Activated naive CD4-positive, alpha-beta T cell treated with anti-CD3 and anti-CD28 coated beads, Interleukin-2, amount 50 U/mL, for 72 hours (primary cell): ENCODE measurements at regions not wholly inside any gene's neighbourhood (a gene's known extent, or its start where the extent isn't known, plus 50 kb on each side); places are given as distances from the start of the nearest gene placed in this dataset.
"Not testable (repeated sequence)": the region's sequence is repeated elsewhere in the genome, so short reads cannot be mapped to it uniquely, and the experiment has no call there.

Source experiments
- ATAC-seq, 2 donors: fragments of 150-1000 bp; cut with Tn5 transposase; 2 replicates each; pipeline ENCODE4 v1.10.0; 2021; ENCODE audit warnings: mild to moderate bottlenecking in 2 of 2, moderate library complexity in 2 of 2
- DNase-seq, 2 donors: peaks; one replicate each; pipeline ENCODE4 v3.0.0; 2021 to 2022; ENCODE audit warnings: low spot score in 2 of 2
- H3K27ac Mint-ChIP-seq, 2 donors: one replicate each; pipeline ENCODE4 v1.8.0; 2022; ENCODE audit warnings: mild to moderate bottlenecking in 2 of 2, mixed read lengths in 2 of 2
- H3K36me3 Mint-ChIP-seq, 2 donors: one replicate each; pipeline ENCODE4 v1.8.0; 2022; ENCODE audit warnings: mixed read lengths in 2 of 2
- H3K9me3 Mint-ChIP-seq, 2 donors: one replicate each; pipeline ENCODE4 v1.8.0; 2022; ENCODE audit warnings: mixed read lengths in 2 of 2

DNA sequence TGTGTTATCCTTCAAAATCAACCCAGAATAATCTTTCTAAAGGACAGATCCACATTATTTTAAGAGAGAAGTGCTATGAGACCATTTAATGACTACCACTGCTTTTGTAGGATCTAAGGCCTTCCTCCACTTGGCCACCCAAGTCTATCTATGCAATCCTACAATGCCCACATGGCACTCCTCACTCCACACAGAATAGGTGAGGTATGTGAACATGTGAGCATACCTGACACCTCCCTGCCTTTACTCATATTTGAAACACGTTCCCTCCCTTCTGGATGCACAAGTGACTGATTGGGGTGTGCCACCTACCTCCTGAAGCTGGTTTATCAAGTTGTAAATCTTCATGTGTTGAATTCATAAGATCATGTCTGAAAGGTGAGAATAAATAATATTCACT, 147.5 kb upstream of the KCTD7 start:
- not testable (repeated sequence) for ATAC-seq, H3K27ac Mint-ChIP-seq, H3K36me3 Mint-ChIP-seq, H3K9me3 Mint-ChIP-seq, DNase-seq

DNA sequence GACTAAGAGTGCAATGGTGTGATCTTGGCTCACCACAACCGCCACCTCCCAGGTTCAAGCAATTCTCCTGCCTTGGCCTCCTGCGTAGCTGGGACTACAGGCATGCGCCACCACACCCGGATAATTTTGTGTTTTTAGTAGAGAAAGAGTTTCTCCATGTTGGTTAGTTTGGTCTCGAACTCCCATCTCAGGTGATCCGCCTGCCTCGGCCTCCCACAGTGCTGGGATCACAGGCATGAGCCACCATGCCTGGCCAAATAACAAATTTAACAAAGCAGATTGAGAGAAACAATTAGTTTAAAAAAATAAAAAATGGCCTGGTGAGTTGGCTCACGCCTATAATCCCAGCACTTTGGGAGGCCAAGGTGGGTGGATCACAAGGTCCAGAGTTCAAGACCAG, 139.6 kb upstream of the KCTD7 start:
- peaks cover 5 to 11% of the 10 kb centered on the region in 2 donors for H3K36me3 Mint-ChIP-seq
- DNase-seq, H3K9me3 Mint-ChIP-seq, H3K27ac Mint-ChIP-seq, ATAC-seq: not testable (repeated sequence)

DNA sequence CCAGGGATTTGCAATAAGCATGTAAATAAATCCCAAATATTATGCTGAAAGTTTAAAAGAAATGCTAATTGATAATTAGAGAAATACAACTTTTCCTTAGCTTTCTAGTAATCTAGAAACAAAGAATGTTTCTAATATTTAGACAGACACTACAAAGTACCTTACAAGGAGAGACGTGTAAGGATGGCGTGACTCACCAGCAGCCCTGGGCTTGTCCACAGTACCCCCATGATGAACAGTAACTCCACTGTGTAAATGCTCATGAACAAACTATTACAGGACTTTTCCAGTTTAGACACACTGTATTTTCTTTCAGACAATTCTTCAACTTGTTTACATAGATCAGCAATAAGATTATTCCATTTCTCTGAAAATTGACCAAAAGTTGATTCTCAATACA, 138.9 kb upstream of the KCTD7 start:
- H3K9me3 Mint-ChIP-seq, ATAC-seq, DNase-seq, H3K36me3 Mint-ChIP-seq: not testable (repeated sequence)
- H3K27ac Mint-ChIP-seq, result peak overlapping the region in 1 of 2 donors; percentile 44

DNA sequence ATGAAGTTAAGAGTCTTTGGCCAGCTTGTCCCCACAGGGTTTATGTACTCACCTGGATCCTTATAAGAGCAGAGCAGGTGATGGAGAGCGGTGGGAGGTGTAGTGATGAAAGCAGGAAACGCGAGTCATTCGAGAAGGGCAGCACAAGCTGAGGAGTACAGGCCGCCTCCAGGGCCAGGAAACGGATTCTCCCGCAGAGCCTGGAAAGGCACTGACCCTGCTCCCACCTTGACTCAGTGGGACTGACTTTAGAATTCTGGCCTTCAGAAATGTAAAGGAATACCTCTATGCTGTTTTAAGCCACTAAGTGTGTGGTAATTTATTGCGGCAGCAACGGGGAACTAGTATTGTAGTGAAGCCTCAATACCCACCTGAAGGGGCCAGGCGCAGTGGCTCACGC, 137.7 kb upstream of the KCTD7 start:
- not testable (repeated sequence) for H3K36me3 Mint-ChIP-seq, ATAC-seq, H3K27ac Mint-ChIP-seq, H3K9me3 Mint-ChIP-seq, DNase-seq

DNA sequence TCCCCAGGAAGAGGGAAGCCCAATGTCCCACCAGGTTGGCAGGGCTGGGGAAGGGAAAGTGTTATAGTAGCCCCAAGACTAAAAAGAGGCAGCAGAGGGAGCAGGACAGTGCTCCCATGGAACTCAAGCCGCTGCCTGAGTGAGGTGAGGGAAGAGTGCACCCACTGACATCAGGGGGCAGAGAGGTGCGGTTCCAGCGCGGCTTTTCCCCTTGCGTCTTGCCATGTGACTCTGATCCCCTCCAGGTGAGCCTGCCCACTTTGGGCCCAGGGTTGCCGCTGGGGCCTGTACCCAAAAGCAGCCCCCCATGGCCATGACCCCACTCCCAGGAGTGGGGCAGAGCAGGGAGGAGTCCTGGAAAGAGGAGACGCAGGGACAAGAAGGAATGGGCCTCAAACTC, 136.3 kb upstream of the KCTD7 start:
- H3K27ac Mint-ChIP-seq, result peak overlapping the region; percentile 55 to 98

DNA sequence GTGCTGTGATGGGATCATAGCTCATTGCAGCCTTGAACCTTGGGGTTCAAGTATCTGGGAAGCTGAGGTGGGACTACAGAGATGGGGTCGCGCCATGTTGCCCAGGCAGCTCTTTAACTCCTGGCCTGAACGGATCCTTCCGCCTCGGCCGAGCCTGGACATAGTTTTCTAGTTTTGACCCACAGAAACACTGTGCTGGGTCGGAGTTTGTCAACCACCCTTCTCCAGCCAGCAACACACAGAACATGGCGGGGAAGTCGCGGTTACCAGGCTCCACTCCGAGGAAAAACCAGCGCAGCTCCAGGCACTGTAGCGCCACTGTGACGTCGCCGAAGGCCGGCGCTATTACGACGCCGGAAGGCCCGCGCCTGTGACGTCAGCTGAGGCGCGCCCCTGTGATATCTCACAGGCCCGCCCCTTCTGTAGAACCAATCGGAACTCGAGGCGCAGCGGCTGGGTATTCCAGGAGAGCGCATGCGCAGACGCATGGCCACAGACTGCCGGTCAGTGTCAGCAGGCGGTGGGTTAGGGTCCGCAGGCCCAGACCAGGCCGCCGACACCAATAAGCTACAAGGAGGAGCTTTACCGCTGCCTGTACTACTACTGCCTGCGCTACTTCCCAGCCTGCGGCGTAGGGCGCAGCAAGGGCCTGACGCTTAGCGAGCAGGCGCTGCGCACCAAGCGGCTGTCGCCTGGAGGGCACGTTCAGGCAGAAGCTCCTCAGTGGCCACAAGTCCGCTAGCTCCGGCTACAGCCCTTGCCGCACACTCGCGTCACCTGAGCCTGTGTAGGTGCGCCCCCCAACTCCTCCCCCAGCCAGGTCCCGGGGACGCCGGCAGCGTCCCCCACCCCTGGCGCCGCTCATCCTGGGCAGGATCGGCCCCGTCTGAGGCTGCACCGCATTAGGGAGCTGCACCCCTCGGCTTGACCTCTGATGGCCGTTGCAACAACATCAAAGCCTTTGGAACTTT, 135.2 kb upstream of the KCTD7 start:
- Mint-ChIP-seq H3K36me3 (peaks cover 5 to 6% of the 10 kb centered on the region in 2 donors), H3K9me3 (no peaks in the 10 kb centered on the region), H3K27ac (peak overlapping the region; percentile 92 to 98)
- peak; percentile 97 to 99 for ATAC-seq
- peak; percentile 94 to 98 for DNase-seq

More for the DNA sequence above, 136.3 kb upstream of the KCTD7 start:
- not testable (repeated sequence) for H3K9me3 Mint-ChIP-seq, H3K36me3 Mint-ChIP-seq, DNase-seq, ATAC-seq

DNA sequence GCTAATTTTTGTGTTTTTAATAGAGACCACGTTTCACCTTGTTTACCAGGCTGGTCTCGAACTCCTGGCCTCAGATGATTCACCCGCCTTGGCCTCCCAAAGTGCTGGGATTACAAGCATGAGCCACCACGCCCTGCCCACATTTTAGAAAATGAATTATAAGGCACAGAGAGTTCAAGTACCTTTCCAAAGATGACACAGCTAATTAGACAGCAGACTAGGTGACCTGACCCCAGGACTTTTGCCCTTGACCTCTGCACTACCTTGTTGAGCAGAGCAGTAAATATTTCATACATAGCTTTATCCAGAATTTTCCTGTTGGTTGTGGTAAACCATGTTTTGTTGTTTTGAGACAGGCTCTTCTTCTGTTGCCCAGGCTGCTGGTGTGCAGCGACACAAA, 131.3 kb upstream of the KCTD7 start:
- ATAC-seq (no peak), DNase-seq (no peak)
- no peak overlapping the region for H3K27ac Mint-ChIP-seq
- peaks cover 5 to 6% of the 10 kb centered on the region in 2 donors for H3K36me3 Mint-ChIP-seq
- H3K9me3 Mint-ChIP-seq, result no peaks in the 10 kb centered on the region

DNA sequence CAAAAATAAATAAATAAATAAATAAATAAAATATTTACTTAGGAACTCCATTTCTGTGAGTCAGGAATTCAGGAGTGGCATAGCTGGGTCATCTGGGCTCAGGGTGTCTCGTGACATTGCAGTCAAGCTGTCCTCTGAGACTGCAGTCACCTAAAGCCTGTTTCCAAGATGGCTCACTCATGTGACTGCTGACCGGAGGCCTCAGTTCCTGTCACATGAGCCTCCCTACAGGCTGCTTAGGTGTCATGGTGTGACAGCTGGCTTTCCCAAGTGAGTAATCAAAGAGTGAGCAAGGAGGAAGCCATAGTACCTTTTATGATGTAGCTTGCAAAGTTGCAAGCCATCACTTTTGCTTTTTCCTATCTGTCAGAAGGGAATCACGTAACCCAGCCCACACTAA, 128.6 kb upstream of the KCTD7 start:
- H3K27ac Mint-ChIP-seq, result no peak overlapping the region
- no peak for DNase-seq
- H3K36me3 Mint-ChIP-seq, result no peaks in the 10 kb centered on the region
- peak; percentile 67 to 94 for ATAC-seq
- no peaks in the 10 kb centered on the region for H3K9me3 Mint-ChIP-seq

DNA sequence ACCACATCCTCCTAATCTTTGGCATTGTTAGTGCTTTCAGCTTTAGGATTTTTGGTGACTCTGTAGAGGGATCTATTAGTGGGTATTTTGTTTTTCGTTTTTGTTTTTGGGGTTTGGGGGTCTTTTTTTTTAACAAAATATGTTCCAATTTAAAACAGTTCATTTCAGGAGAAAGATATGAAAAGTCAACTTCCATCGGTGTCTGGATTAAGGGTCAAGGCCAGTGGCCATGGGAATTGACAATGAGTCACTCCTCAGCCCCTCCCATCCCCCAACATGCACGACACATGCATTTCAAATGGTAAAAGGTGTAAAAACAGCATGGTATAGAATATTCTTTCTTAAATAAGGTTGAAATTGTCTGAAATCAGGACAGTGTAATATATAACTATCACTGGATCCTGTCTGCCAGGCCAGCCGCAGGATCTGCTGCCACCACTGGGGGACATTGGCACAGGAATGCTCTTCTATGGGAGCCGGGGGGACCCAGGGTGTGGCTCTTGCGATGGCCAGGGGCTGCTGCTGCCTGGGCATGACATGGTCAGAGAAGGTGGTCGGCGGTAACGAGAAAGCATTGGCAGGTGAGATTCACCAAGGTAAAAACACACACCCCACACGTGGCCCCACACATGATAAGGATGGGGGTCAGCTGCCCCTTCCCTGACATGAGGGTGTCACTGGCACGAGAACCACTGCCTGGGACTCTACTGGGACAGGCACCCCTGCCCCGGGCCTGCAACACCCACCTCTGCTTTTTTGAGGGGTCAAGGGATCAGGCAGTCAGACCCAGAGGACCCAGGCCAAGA, 126.2 kb upstream of the KCTD7 start:
- no peak for DNase-seq
- no peak for ATAC-seq
- Mint-ChIP-seq H3K9me3 (no peaks in the 10 kb centered on the region), H3K36me3 (no peaks in the 10 kb centered on the region), H3K27ac (no peak overlapping the region)

DNA sequence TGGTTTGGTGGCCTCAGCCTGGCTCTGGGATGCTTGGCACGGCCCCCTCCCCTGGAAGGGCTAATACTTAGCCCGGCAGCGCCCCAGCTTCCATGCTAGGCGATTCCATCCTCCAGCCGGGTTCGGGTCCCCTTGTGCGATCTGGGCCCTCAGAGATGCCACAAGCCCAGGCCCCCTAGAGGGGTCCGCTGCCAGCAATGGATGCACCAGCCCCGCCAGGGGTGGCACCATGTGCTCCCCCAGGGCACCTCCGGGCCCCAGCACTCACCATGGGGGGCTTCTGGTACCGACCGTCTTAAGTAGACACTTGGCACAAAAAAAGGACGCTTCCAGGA, 125.7 kb upstream of the KCTD7 start:
- H3K36me3 Mint-ChIP-seq, result no peaks in the 10 kb centered on the region
- no peaks in the 10 kb centered on the region for H3K9me3 Mint-ChIP-seq
- no peak for ATAC-seq
- no peak for DNase-seq
- H3K27ac Mint-ChIP-seq, result no peak overlapping the region

DNA sequence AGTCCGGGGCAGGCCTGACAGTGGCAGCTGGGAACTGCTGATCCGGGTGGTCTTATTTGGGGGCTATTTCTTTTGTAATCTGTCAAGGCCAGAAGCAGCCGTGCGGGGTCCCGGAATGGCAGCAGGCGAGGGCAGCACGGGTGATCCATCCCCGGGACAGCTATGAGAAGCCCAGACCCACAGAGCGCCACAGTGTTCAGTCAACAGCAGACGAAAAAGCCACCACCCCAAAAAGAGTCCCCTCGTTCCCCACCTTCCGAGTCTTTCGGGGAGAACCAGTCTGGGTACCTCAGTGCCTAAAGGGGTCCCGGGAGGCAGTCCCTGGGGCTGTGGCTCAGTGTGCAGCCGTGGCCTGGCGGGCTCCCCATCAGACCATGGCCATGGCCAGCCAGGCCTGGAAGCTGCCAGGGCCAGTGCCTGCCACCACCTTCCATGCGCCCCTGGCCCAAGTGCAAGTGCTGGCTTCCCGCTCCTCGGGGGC, 125.1 kb upstream of the KCTD7 start:
- Mint-ChIP-seq H3K27ac (no peak overlapping the region), H3K9me3 (no peaks in the 10 kb centered on the region), H3K36me3 (no peaks in the 10 kb centered on the region)
- DNase-seq (no peak), ATAC-seq (no peak)

DNA sequence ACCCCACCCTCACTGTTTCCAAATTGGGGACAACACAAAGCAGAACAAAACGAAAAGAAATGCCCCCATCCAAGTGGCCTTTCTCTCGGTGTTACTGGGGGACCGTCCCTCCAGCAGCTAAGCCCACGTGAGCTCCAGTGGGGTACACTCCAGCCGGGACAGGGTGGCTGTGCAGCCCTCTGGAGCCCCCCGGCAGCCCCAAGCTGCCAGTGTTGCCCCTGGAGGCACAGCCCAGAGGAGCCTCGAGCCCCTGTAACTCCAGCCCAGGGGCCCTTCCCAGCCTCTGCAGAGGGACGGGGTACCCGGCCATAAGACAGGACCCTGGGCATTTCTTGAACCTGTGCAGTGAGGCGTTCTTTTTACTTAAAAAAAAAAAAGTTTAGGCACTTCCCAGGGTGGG, 124.5 kb upstream of the KCTD7 start:
- H3K36me3 Mint-ChIP-seq, result no peaks in the 10 kb centered on the region

DNA sequence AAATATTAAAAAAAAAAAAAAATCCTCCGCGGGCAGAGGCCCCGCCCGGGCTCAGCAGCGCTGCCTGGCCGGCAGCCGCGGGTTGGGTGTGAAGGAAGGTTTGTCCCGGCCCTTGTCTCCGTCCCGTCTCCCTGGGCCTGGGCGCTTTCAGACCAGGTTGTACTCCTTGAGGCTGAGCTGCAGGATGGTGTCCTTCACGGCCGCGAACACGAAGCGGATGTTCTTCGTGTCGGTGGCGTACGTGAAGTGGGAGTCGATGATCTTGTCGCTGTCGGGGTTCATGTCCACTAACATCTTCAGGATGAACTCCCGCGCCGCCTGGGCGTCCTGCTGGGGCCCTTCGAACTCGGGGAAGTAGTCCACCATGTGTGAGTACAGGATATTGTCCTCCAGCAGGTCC, 123.7 kb upstream of the KCTD7 start:
- ATAC-seq (no peak), DNase-seq (no peak)
- Mint-ChIP-seq H3K36me3 (no peaks in the 10 kb centered on the region), H3K27ac (no peak overlapping the region), H3K9me3 (no peaks in the 10 kb centered on the region)

More for the DNA sequence above, 124.5 kb upstream of the KCTD7 start:
- Mint-ChIP-seq H3K9me3 (no peaks in the 10 kb centered on the region), H3K27ac (no peak overlapping the region)
- DNase-seq (no peak), ATAC-seq (peak in 1 of 2 donors; percentile 10)

DNA sequence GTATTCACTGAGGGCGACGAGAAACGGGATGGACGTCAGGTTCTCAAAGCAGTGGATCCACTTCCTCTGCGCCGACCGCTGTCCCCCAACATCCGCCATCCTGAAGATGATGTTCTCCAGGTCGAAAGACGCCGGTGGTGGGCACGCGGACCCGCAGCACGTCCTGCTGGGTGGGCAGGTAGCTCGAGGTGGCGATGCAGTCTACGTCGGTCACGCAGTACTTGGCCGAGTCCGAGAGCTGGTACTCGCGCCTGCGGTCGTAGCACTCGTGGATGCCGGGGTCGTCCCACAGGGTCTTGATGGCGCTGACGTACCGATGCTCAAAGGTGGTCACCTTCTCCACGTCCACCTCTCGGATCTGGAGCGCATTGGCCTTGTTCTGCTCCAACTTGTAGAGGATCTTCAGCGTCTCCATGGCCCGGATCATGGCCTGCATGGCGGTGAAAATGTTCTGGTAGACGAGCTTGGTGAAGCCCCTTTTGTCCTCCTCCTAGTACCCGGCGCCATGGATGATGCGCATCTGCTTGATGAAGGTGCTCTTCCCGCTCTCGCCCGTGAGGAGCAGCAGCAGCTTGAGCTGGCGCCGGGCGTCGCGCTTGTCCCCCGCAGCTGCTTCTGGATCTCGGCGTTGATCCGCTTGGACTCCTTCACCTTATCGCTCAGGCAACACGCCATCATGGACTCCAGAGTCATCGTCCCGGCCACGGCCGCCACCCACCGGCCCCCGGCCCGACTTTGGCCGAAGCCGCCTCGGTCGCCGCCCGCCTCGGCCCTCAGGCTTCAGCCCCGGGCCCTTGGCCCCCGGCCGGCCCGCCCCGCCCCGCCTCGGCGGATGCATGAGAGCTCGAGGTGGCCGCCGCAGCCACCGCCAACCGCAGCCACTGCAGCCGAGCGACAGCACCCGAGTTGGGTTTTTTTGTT, 122.9 kb upstream of the KCTD7 start:
- no peak overlapping the region for H3K27ac Mint-ChIP-seq
- DNase-seq, result peak in 1 of 2 donors; percentile 27
- no peaks in the 10 kb centered on the region for H3K9me3 Mint-ChIP-seq
- no peaks in the 10 kb centered on the region for H3K36me3 Mint-ChIP-seq
- peak; percentile 46 to 72 for ATAC-seq

DNA sequence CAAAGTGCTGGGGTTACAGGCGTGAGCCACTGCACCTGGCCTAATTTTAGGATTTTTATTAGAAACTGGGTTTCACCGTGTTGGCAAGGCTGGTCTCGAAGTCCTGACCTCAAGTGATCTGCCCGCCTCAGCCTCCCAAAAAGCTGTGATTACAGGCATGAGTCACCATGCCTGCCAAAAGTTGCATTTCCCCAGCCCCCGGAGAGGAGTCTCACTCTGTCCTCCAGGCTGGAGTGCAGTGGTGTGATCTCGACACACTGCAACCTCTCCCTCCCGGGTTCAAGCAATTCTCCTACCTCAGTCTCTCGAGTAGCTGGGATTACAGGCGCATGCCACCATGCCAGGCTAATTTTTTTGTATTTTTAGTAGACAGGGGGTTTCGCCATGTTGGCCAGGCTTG, 122.0 kb upstream of the KCTD7 start:
- not testable (repeated sequence) for H3K9me3 Mint-ChIP-seq, H3K36me3 Mint-ChIP-seq, ATAC-seq, H3K27ac Mint-ChIP-seq, DNase-seq

DNA sequence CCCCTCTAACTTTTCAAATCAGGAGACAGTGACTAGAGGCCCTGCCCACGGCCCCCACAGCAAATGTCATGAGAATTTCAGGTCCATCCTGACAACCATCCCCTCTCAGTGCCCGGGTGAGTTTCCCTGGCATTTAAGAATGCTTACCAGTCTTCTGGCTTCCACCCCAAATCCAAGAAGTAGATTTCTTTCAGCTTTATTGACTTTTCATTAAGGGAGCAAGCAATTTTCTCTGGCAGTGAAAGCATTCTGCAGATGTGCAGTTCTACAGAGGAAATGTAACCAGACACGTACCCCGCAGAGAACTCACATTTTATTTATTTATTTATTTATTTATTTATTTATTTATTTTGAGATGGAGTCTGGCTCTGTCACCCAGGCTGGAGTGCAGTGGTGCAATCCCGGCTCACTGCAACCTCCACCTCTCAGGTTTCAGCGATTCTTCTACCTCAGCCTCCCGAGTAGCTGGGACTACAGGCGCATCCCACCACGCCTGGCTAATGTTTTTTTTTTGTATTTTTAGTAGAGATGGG, 120.9 kb upstream of the KCTD7 start:
- Mint-ChIP-seq H3K9me3 (no peaks in the 10 kb centered on the region), H3K27ac (no peak overlapping the region), H3K36me3 (no peaks in the 10 kb centered on the region)
- DNase-seq (no peak), ATAC-seq (no peak)
